Hematopoietic multipotent progenitor cell treated with erythropoietin and hydrocortisone succinate and interleukin-3 and kit ligand, for 4 days (in vitro differentiated cells): ENCODE measurements at regions not wholly inside any gene's neighbourhood (a gene's known extent, or its start where the extent isn't known, plus 50 kb on each side); places are given as distances from the start of the nearest gene placed in this dataset.
"Not testable (repeated sequence)": the region's sequence is repeated elsewhere in the genome, so short reads cannot be mapped to it uniquely, and the experiment has no call there.

ENCODE experiments used
- DNase-seq: peaks from one replicate; pipeline ENCODE4 v3.0.0-alpha.2; 2015

DNA sequence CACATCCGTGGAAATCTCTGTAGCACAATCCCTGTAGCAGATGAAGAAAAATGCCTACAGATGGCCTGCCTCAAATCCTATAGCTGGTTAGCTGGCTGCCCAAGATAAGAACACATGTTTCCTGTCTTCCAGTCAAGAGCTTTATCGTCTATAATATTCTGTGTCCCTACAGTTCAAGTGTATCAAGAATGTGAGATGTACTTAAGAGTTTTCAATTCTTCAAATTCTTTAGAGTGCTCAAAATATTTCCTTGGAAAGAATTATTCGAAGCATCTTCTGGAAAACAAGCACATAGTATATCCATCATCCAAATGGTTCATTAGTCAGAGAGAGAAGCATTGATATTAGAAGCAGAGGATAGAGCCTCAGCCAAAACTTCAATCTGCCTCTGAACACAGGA, 239.8 kb downstream of the COG6 start:
- peak; percentile 83 for DNase-seq

DNA sequence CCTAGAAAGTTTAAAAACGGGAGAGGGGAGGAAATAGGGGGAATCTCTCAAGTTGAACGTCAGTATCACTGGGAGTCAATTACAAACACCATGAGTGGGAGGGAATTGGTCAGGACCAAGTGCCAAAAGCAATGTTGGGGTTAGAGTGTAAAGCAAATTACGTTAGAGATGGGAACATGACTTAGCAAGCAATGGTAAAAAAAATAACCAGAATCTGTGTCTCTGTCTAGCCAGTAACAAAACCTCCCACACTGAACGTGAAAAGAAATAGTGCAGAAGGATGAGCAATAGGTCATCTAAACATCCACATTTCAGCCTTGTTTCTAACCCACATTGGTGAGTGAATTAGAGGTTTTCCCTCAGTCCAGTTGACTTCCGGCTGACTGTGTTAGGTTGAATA, 242.2 kb downstream of the COG6 start:
- DNase-seq: no peak

DNA sequence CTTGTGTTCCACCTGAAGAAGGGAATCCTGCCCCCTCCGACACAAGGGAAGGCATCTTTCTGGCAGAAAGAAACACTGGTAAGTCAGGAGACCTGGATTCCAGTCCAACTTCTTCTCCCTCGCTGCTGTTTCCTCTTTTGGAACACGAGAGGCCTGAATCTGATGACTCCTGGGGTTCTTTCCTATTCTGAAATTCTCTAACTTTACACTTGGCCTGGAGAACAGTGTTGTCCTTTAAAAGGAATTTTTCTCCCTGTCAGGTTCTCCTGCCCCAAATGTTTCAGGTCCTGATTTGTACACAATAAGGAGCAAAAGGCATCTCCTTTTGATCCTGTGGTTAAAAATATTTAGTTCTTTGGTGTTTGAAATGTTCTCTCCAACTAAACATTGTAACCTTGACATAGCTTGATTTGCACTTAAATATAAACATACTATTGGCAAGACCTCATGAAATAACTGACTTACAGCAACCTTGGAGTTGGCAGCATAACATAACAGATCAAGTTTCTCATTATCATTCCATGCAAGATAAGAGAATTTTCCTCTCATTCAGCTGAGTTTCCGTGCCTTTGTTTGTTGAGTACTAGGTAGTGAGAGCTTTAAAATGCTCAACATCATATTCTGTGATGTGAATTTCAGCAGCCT, 244.8 kb downstream of the COG6 start:
- no peak for DNase-seq

DNA sequence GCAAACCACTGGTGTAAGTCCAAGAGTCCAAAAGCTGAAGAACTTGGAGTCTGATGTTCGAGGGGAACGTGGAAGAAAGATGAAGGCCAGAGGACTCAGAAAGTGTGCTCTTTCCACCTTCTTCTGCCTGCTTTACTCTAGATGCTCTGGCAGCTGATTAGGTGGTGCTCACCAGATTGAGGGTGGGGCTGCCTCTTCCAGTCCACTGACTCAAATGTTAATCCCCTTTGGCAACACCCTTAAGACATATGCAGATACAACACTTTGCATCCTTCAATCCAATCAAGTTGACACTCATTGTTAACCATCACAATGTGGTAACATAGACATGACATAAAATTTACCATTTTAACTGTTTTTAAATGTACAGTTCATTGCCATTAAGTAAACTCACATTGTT, 249.5 kb downstream of the COG6 start:
- DNase-seq: no peak

DNA sequence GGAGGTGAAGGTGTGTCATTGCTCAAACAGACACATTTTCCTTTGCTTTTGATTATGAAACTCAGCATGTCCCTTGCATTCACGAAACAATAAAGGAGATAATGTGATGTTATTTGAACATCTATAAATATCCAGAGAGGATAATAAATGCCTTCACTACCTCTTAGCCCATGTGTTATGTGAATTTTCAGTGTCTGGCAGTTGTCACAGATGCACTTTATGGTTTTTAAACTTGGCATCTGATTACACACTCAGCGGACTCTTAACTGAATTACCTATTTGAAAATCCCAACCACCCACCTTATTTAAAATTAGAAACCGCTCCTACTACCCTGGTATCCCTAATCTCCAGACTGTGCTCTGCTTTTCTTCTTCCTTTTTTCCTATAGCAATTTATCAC, 254.2 kb downstream of the COG6 start:
- no peak for DNase-seq

DNA sequence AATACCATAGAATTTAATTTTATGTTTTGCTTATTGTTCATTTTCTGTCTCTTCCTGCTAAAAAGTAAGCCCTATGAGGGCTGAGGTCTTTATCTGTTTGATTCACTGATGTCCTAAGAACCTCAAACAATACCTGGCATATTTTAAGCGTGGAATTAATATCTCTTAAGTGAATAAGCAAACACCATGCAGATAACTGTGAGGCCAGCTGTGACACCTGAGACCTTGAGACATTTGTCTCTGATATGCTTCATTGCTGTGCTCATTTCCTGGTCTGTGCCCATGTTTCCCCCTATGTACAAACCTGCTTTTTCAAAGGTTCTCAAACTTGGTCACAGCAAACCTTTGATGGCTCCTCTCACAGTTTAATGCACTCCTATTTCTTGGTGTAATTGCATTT, 254.6 kb downstream of the COG6 start:
- no peak for DNase-seq

DNA sequence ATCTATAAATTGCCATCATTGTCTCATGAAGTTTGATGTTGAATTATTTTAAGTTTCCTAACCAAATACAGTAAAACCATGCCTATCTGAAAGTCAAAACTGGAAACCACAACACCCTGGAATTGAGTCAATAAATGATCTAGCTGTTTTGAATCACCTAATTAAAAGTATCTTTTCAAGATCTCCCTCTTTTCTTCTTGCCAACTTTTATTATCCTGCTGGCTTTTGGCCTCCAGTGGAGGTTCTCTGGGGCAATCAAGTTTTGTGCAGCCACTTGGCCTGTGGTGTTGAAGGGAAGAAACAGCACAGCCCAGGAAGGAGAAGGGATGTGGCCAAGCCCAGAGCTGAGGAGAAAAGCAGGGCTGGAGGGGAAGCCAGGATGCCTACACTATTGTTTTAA, 255.4 kb downstream of the COG6 start:
- DNase-seq: no peak

DNA sequence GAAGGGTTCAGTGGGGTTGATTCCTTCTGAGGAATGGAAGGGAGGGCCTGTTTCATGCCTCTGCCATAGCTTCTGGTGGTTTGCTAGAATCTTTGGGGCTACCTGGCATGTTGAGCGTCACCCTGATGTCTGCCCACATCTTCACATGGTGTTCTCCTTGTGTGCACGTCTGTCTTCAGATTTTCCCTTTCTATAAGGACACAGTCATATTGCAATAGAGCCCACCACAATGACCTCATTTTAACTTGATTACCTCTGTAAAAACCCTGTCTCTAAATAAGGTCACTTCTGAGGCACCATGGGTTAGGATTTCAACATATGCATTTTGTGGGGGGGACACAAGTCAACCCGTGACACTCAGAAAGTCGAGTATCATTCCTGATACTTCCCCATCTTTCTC, 257.9 kb downstream of the COG6 start:
- no peak for DNase-seq

DNA sequence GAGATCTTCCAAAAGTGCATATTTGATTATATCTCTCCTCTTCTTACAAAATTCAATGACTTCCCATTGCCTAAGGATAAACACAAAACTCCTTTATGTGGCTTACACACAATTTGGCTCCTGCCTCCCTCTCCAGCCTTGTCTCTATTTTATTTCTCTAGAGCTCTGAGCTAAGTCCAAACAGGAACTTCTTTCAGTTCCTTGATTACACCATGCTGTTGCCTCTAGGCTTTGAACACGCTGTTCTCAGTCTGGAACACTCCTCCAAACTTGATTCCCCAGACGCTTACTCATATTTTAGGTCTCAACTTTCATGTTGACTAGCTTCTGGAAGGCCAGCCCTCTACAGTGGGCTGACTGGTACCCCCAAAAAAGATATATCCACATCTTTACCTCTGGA, 258.5 kb downstream of the COG6 start:
- DNase-seq: no peak

DNA sequence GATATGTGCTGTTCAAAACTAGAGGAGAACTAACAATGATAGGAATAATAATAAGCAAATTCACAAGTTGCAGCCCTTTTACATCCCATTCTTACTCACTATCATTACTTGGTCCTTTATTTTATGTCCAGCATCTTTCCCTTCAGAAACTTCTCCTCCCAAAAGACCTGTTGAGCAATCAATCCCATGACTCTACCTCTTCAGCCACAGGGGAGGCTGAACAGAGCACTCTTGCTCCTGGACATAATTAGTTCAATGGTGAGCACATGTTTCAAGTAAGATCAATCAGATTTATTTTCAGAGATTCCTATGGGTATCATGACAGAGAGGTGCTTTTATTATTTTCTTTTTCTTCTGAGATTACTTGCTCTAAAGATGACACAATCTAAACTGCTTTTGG, 260.0 kb downstream of the COG6 start:
- DNase-seq: no peak

DNA sequence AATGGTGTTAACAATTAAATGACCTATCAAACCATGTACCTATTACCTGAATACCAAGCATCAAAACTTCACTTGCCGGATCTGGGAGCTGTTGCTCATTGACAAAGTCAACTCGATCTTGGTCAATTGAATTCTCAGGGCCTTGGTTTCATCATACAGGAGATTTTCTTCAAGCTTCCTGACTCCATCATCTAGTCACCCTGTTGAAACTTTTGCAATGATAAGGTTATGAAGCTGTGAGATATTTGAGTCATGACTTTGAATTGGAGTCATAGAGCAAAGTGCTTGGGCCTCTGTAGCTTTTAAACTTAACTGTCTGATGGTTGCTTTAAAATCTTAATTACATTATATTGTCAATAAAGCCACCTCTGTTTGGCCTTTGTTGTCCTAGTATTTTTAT, 260.9 kb downstream of the COG6 start:
- no peak for DNase-seq

DNA sequence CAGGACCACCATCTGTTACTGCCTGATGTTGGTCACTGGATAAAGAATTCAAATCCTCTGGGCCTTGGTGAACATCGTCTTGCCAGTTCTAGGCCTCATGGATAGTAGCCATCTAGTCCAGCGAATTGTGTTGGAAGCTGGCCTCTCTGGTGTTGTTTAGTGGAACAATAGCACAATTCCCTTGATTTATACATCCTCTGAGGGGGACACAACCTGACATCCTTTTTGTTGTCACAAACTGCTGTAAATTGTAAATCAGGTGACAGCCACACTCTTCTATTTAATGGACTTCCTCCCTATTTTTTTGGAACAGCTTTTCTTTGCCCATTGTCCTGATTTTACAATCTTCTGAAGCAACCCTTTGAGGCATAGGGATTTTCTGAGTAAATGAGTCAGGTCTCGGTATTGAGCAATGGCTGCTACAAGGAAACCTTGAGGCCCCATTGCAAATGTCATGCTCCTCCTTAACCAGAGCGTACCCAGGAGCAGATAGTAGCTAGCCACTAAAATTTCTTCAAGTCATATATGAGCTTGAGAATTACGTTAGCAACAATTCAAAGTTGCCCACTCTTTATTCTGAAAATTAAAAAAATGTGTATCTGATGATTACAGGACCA, 263.3 kb downstream of the COG6 start:
- DNase-seq: no peak

DNA sequence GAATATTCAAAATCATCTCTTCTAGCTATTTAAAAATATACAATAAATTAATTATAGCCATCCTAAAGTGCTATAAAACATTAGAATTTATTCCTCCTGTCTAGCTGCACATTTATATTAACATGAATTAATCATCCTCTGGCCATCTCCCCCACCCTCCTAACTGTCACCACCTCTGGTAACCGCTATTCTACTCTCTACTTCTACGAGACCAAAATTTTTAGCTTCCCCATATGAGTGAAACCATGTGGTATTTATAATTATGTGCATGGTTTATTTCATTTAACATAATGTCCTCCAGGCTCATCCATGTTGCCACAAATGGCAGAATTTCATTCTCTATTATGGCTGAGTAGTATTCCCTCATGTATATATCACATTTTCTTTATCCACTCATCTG, 265.2 kb downstream of the COG6 start:
- DNase-seq: no peak

DNA sequence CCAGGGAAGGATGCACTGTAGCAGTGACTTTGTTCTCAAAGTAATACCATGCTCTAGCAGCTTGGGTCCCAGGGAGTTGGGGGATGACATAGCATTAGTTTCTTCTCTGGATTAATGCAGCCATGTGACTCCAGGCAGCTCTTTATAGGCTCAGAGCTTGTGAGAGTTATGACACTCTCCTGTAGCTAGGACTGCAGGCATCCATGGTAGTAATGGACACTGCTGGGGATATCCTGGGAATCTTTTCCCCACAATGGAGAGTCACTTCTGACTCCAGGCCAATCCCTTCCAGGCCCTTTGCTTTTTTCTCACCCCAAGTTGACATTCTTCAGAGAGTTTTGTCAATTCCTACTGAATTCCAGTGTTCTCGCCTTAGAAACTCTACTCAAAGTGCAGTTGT, 270.9 kb downstream of the COG6 start:
- DNase-seq: no peak

DNA sequence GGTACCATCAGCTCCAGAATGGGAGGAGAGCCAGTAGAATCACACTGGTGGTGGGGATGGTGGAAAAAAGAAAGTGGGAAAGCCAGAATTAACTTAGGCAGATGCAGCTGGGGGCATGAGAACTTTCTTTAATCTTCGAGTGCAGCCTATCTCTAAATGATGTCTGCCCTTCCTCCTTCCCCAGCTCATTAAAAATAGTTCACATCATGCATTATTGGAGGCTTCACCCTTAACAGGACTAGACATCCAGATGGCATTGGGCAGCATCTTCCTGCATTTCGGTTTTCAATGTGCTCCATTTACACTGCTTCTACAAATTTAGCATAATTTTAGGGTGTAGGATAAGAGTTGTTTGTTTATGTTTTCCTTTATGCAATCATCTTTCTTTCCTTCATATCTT, 272.8 kb downstream of the COG6 start:
- no peak for DNase-seq

DNA sequence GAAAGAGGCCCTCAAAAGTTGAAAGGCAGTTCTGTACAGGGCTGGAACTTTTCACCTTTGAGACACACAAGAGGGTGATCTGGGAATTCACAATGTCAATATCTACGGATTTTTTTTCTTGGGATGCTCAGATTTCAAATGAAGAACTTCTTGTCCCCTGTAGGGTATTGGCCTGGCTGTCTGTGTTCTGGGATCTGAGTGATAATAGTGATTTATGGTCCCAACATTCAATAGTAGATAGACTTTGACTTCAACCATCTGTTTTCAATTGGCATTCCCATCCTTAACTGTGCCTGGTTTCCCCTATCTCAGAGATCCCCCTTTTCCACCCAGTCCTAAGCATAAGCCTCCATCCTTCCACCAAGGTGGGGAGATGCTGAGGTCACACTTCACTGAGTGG, 274.1 kb downstream of the COG6 start:
- DNase-seq: no peak

DNA sequence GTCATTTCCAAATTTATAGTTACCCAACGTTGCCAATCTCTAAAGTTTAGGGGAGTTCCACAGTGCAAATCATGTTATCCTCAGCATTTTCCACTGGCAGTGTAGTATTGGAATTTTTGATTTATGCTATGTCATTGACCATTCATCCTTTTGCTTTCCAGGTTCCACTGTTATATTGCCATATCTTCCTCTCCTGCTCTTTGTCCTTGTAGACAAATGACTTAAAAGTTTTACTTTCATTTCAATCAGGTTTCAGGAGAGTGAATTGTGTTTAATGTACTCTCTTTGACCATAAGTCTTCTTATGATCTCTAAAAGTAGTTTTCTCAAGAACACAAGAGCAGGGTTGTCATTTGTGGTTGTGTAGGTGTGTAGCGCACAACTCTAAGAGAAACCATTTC, 274.6 kb downstream of the COG6 start:
- DNase-seq: no peak

DNA sequence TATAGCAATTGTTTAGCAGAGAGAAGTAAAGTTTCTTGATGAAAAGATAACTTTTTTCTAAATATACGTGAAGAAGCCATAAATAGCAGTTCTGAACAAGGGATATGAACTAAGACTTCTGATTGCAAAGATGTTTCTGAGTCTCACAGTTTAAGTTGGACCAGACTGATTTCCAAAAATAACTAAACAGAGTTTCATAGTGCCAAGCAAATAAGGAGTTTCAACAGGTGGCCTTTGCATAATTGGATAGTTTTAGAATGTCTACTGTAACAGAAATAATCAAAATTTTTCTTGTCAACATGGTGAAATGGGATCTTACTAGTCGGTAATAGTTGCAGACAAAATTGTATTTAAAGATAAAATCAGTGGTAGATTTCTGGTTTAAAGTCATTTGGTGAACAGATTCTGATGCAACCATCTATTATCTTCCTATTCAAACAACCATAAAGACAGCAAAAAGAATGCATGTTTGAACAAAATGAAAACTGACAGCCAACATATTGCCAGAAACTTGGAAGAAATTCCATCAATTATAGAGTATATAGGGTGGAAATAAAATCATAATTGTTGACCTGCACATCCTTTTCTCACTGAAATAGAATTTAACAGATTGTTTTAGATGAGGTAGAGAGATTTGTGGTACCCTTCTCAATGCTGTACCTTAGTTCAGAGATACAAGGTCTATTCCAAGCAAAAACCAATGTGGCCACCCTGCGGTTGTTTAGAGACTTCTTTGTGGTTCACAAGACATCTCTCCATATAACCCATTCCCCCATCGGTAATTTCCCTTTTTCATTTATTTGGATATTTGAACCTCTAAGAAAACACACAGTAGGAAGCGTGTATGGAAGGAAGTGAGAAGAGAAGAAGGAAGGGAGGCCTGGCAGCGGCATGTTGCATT, 275.3 kb downstream of the COG6 start:
- no peak for DNase-seq

DNA sequence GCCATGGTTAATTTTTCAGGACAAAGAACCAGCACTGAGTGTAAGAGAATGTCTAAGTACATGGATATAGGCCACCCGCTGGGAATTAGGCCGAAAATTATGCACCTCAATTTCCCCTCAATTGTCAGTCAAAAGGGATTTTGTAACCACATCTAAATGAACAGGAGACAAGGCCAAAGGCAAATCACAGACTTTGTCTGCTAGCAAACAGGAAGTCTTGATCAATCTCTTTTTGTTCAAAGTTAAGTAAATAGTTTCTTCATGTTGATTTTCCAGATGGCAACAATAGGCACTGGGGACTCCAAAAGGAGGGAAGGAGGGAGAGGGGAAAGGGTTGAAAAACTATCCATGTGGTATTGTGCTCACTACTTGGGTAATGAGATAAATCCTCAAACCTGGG, 276.0 kb downstream of the COG6 start:
- DNase-seq: no peak

DNA sequence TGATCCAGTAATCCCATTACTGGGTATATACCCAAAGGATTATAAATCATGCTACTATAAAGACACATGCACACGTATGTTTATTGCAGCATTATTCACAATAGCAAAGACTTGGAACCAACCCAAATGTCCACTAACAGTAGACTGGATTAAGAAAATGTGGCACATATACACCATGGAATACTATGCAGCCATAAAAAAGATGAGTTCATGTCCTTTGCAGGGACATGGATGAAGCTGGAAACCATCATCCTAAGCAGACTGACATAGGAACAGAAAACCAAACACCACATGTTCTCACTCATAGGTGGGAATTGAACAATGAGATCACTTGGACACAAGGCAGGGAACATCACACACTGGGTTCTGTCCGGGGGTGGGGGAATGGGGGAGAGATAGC, 277.1 kb downstream of the COG6 start:
- not testable (repeated sequence) for DNase-seq

DNA sequence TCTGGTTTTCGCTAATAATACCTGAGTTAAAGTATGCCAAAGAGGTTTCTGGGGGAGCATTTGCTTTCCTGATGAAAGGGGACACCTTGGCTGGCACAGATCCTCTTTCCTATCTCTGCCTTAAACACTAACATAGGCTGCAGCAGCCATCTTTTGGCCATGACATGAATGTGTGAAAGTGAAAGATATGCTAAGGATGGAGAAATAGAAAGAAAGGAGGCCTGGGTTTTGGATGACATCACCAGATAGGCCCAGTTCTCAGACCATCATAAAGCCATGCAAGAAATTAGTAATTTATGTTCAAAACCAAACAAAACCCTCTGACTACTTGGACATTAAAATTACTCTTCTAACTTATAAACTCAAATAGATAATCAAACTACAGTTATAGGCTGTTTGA, 279.7 kb downstream of the COG6 start:
- no peak for DNase-seq

DNA sequence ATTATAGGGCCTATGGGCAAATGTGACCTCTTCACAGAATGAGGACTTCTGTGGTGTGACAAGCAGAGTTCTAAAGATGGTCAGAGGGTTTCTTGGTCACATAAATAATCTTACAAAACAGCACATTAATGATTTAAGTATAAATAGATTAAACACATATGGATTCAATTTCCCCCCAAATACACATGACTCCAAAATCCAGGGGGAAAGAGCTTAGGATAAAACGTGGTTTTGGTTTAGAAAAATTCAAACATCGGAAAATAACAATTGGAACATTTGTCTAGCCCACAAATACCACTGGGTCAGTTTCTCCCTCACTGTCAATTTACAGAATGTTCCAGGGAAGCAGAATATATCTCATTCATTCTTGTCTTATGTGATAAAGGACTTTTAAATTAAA, 283.1 kb downstream of the COG6 start:
- DNase-seq: no peak

DNA sequence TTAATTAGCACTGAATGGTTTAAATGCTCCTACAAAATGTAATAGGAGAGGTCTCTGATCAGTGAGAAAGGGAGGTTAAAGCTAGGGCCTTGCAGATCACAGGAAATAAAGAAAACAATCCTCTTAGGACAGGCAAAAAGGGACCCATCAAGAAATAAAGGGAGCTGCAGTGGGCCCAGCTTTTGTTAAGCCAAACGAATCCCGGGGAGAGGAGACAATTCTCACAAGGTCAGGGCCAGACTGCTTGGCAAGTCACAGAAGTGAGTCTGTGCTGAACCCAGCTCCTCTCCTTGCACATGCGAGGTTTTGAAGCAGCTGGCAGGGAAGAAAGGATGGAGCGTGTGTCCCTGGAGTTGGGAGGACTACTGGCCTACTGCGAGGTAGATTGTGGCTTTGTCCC, 285.8 kb downstream of the COG6 start:
- DNase-seq: no peak

DNA sequence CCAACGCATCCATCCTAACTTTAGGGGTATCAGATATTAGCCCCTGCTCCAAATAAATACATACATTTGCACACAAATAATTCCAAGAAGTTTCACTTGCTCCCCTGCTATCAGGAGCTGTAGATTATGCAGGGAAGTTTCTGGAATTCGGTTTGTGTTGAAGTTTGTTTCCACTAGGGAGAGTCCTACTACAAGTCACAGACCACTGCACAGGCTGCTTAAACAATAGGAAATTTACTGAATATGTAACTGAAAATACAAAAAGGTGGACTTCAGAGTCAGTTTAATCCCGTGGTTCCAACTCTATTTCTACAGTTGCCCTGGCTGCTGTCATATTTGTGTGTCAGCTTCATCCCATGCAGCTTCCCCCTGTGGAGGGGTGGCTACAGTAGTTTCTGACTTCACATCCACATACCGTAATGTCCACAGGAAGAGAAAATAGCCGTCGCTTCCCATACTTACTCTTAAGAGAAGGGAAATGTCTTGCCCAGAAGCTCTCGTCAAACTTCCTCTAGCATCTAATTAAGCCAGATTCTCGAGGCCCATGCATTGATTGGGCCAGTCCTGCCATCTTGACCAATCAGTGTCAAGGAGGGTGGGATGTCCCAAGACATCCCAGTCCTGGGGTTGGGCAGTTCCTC, 286.6 kb downstream of the COG6 start:
- DNase-seq: no peak
